Thymus (tissue), 11 donors: ENCODE measurements at regions not wholly inside any gene's neighbourhood (a gene's known extent, or its start where the extent isn't known, plus 50 kb on each side); places are given as distances from the start of the nearest gene placed in this dataset.
A peak's percentile ranks its signal among the peaks of the same experiment; 100 is the strongest.

ENCODE experiments used
- DNase-seq, 9 donors: peaks; one replicate each; pipeline ENCODE4 v3.0.0-alpha.2; 2013; ENCODE audit warnings: low spot score in 9 of 9, low read depth in 6 of 9, missing footprints in 1 of 9
- H3K27ac ChIP-seq, 2 donors: one replicate each; pipeline ENCODE4 v1.5.1; 2013; ENCODE audit warnings: control low read depth in 1 of 2, low read depth in 1 of 2, low read length in 1 of 2, mild to moderate bottlenecking in 1 of 2, moderate library complexity in 1 of 2
- H3K27me3 ChIP-seq, 2 donors: one replicate each; pipeline ENCODE4 v1.5.1; 2013; ENCODE audit warnings: low read length in 1 of 2; ENCODE audit not compliant: control insufficient read depth in 2 of 2, insufficient read depth in 1 of 2
- H3K36me3 ChIP-seq, 2 donors: one replicate each; pipeline ENCODE4 v1.5.1; 2013; ENCODE audit warnings: low read length in 1 of 2, mild to moderate bottlenecking in 1 of 2, moderate library complexity in 1 of 2; ENCODE audit not compliant: control insufficient read depth in 2 of 2, insufficient read depth in 2 of 2
- H3K4me1 ChIP-seq, 2 donors: one replicate each; pipeline ENCODE4 v1.5.1; 2013; ENCODE audit warnings: low read length in 2 of 2; ENCODE audit not compliant: control insufficient read depth in 2 of 2, insufficient read depth in 2 of 2
- H3K4me3 ChIP-seq, 2 donors: one replicate each; pipeline ENCODE4 v1.5.1; 2013; ENCODE audit warnings: low read length in 2 of 2, control low read depth in 1 of 2, mild to moderate bottlenecking in 1 of 2
- H3K9me3 ChIP-seq, 2 donors: one replicate each; pipeline ENCODE4 v1.5.1; 2013; ENCODE audit warnings: low read length in 1 of 2, mild to moderate bottlenecking in 1 of 2; ENCODE audit not compliant: control insufficient read depth in 2 of 2, insufficient read depth in 1 of 2
- WGBS: extraction: QIAGEN DNeasy Blood & Tissue Kit; methylation state at CpG from one replicate; pipeline ENCODE4 v1.1.7; 2013; 5-methylcytosine and 5-hydroxymethylcytosine counted together
- donor health status: healthy.

GRCh38 chr3:148082506-148083280 lies 615.0 kb upstream of the AGTR1 start:
- no peaks in the 10 kb centered on the region for H3K9me3 ChIP-seq
- no peak for DNase-seq
- no peak overlapping the region for H3K27ac ChIP-seq
- H3K4me1 ChIP-seq: no peaks in the 10 kb centered on the region
- no peaks in the 10 kb centered on the region for H3K27me3 ChIP-seq
- no peaks in the 10 kb centered on the region for H3K36me3 ChIP-seq
- no peak overlapping the region for H3K4me3 ChIP-seq
- 89% methylated on average over 4 of the region's 4 CpGs for WGBS

DNA sequence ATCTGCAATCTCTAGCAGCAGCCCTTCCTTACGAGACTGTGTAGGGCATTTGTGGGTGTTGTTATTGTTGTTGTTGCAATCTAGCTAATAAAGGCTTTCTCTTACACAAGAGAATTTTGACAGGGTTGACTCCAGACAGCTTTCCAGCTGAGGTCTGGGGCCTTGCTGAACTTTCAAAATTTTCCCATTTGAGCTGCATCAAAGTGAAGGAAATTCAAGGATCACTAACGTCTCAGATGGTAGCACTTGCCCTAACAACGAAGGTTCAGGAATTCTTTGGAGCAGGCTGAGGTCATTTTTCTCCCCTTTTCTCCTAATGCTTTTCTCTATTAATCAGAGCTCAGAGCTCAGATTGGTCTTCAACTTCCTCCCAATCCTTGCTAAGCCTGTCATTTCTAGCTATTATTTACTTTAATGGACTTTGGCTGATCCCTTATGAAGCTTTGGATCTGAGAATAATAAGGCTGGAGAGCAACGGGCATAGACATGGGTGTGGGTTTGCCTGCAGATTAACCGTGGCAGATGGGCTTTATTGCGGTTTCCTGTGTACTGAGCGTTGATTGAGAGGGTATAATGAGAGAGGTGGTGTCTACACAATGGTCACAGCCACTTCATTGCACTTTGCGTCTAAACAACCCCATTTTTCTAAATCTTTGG lies 614.0 kb upstream of the AGTR1 start:
- Histone ChIP-seq H3K4me1 (no peaks in the 10 kb centered on the region), H3K4me3 (no peak overlapping the region), H3K27me3 (no peaks in the 10 kb centered on the region), H3K36me3 (no peaks in the 10 kb centered on the region), H3K27ac (peak overlapping the region in 1 of 2 donors; percentile 10), H3K9me3 (no peaks in the 10 kb centered on the region)
- DNase-seq: no peak
- 73% methylated on average over 8 of the region's 8 CpGs for WGBS

DNA sequence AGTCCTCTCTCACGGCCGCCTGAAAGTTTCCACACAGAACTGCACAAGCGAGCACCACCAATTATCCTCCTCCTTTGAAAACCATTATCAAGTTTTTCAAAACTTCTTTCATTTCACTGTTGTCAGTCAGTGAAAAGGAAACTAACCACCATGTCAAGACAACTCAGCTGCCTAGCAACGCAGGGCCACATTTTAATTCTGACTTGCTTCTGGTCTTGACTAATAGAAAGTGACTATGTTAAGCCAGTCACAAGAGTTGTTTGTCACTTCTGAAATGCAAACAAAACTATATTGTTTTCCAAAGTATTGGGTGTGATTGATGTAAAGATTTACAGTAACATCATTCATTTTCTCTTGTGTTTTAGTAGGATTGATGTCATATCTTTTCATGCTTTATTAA lies 612.8 kb upstream of the AGTR1 start:
- Histone ChIP-seq H3K27me3 (no peaks in the 10 kb centered on the region), H3K27ac (no peak overlapping the region), H3K4me3 (no peak overlapping the region), H3K9me3 (no peaks in the 10 kb centered on the region), H3K36me3 (no peaks in the 10 kb centered on the region), H3K4me1 (no peaks in the 10 kb centered on the region)
- WGBS: 91% methylated on average over 4 of the region's 4 CpGs
- DNase-seq: no peak

GRCh38 chr3:148087601-148088371 lies 609.9 kb upstream of the AGTR1 start:
- Histone ChIP-seq H3K4me3 (no peak overlapping the region), H3K4me1 (no peaks in the 10 kb centered on the region), H3K9me3 (no peaks in the 10 kb centered on the region), H3K27me3 (no peaks in the 10 kb centered on the region), H3K36me3 (no peaks in the 10 kb centered on the region), H3K27ac (no peak overlapping the region)
- WGBS: 62% methylated on average over 6 of the region's 6 CpGs
- no peak for DNase-seq

GRCh38 chr3:148089171-148089570 lies 608.5 kb upstream of the AGTR1 start:
- H3K4me3 ChIP-seq: no peak overlapping the region
- no peaks in the 10 kb centered on the region for H3K27me3 ChIP-seq
- no peaks in the 10 kb centered on the region for H3K4me1 ChIP-seq
- no peaks in the 10 kb centered on the region for H3K36me3 ChIP-seq
- H3K9me3 ChIP-seq: no peaks in the 10 kb centered on the region
- H3K27ac ChIP-seq: no peak overlapping the region
- DNase-seq: no peak

DNA sequence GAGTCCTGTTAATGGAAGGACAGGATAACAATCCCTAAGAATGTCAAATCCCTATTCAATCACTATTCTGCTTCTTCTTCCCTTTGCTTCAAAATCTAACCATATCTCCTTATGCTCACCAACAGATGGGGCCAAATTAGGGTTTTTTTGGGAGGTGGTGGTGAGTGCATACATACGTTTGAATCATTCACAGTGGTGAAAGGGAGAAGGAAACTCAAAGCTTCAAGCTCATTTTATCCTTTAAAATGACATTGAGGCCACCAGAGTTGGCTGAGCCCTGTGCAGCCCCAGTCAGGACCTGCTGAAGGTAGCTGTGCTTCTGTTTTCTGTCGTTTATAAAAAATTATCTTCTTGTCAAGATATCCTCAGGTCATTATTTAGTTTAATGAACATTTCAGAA lies 607.5 kb upstream of the AGTR1 start:
- 78% methylated on average over 2 of the region's 2 CpGs for WGBS
- no peaks in the 10 kb centered on the region for H3K4me1 ChIP-seq
- H3K27me3 ChIP-seq: no peaks in the 10 kb centered on the region

GRCh38 chr3:148092624-148093347 lies 604.9 kb upstream of the AGTR1 start:
- no peak overlapping the region for H3K4me3 ChIP-seq
- no peak overlapping the region for H3K27ac ChIP-seq
- H3K36me3 ChIP-seq: no peaks in the 10 kb centered on the region
- no peak for DNase-seq
- WGBS: 91% methylated on average over 5 of the region's 5 CpGs
- no peaks in the 10 kb centered on the region for H3K9me3 ChIP-seq
- no peaks in the 10 kb centered on the region for H3K4me1 ChIP-seq
- H3K27me3 ChIP-seq: no peaks in the 10 kb centered on the region

More for the DNA sequence above, 607.5 kb upstream of the AGTR1 start:
- Histone ChIP-seq H3K9me3 (no peaks in the 10 kb centered on the region), H3K4me3 (no peak overlapping the region), H3K27ac (no peak overlapping the region), H3K36me3 (no peaks in the 10 kb centered on the region)
- DNase-seq: no peak

- Histone ChIP-seq H3K27ac (no peak overlapping the region), H3K4me1 (no peaks in the 10 kb centered on the region), H3K9me3 (no peaks in the 10 kb centered on the region), H3K27me3 (no peaks in the 10 kb centered on the region), H3K36me3 (no peaks in the 10 kb centered on the region), H3K4me3 (no peak overlapping the region)
- 87% methylated on average over 1 of the region's 1 CpG for WGBS
- DNase-seq: no peak
These were observed 604.0 kb upstream of the AGTR1 start for GRCh38 chr3:148093753-148094152.
